Effector memory CD4-positive, alpha-beta T cell (primary cell): ENCODE measurements at regions not wholly inside any gene's neighbourhood (a gene's known extent, or its start where the extent isn't known, plus 50 kb on each side); places are given as distances from the start of the nearest gene placed in this dataset.

Source experiments
- DNase-seq, 3 donors: peaks; one replicate each; pipeline ENCODE4 v3.0.0-alpha.2; 2020
- H3K27ac ChIP-seq: 2 replicates; pipeline ENCODE4 v1.7.0; 2013; ENCODE audit warnings: mild to moderate bottlenecking, low read length, moderate library complexity; ENCODE audit not compliant: insufficient read depth, poor library complexity, severe bottlenecking
- H3K27me3 ChIP-seq: replicated peaks from 2 replicates; pipeline ENCODE4 v1.7.0; 2013; ENCODE audit warnings: mild to moderate bottlenecking, low read length; ENCODE audit not compliant: insufficient read depth, control insufficient read depth, poor library complexity, severe bottlenecking
- H3K36me3 ChIP-seq: 2 replicates; pipeline ENCODE4 v1.7.0; 2013; ENCODE audit warnings: mild to moderate bottlenecking, low read length, moderate library complexity; ENCODE audit not compliant: control insufficient read depth, insufficient read depth
- H3K4me1 ChIP-seq: 2 replicates; pipeline ENCODE4 v1.7.0; 2013; ENCODE audit warnings: low read length, mild to moderate bottlenecking; ENCODE audit not compliant: control insufficient read depth, insufficient read depth, poor library complexity, severe bottlenecking
- H3K4me3 ChIP-seq: 2 replicates; pipeline ENCODE4 v1.7.0; 2013; ENCODE audit warnings: low read length, low read depth, mild to moderate bottlenecking; ENCODE audit not compliant: insufficient read depth, poor library complexity, severe bottlenecking
- H3K9me3 ChIP-seq: 2 replicates; pipeline ENCODE4 v1.7.0; 2013; ENCODE audit warnings: mild to moderate bottlenecking, low read length, moderate library complexity; ENCODE audit not compliant: control insufficient read depth

GRCh38 chr12:107440606-107441005 lies 245.0 kb upstream of the PWP1 start:
- Histone ChIP-seq H3K4me1 (no peaks in the 10 kb centered on the region), H3K4me3 (no peak overlapping the region), H3K27ac (no peak overlapping the region), H3K9me3 (no peaks in the 10 kb centered on the region), H3K27me3 (no peaks in the 10 kb centered on the region), H3K36me3 (no peaks in the 10 kb centered on the region)
- no peak for DNase-seq

- no peaks in the 10 kb centered on the region for H3K9me3 ChIP-seq
- H3K36me3 ChIP-seq = no peaks in the 10 kb centered on the region
- H3K27me3 ChIP-seq = no peaks in the 10 kb centered on the region
- H3K4me1 ChIP-seq = no peaks in the 10 kb centered on the region
- no peak overlapping the region for H3K27ac ChIP-seq
- no peak for DNase-seq
- no peak overlapping the region for H3K4me3 ChIP-seq
Measured at GRCh38 chr12:107441665-107442300, 243.8 kb upstream of the PWP1 start.

DNA sequence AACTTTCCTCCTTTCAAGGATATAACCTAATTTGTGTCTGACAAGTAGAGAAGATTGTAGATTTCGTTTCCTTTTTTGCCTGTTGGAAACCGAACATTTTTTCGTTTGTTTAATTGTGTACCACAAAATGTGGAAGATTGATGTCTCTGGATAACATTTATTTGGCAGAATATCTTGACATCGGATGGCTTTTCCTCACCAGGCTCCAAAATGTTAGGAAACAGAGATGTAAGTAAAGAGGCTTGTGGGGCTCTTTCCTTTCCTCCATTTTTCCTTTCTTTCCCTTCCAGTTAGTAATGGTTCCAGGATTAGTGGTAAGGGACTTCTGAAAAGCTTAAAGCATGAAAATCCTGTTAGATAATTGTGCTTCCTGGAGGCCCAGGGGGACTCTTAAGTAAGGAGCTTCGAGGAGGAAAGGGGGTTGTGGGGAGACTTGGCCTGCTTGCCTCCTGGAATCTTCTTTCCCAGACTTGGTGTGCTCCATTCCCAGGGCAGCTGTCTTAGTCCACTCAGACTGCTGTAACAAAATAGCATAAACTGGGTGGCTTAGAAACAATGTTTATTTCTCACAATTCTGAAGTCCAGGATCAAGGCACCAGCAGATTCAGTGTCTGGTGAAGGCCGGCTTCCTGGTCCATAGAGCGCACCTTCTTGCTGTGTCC lies 243.1 kb upstream of the PWP1 start:
- no peak for DNase-seq
- Histone ChIP-seq H3K36me3 (no peaks in the 10 kb centered on the region), H3K9me3 (no peaks in the 10 kb centered on the region), H3K4me3 (no peak overlapping the region), H3K27ac (no peak overlapping the region), H3K4me1 (no peaks in the 10 kb centered on the region), H3K27me3 (no peaks in the 10 kb centered on the region)

- Histone ChIP-seq H3K4me3 (no peak overlapping the region), H3K27me3 (no peaks in the 10 kb centered on the region), H3K36me3 (no peaks in the 10 kb centered on the region), H3K4me1 (no peaks in the 10 kb centered on the region), H3K27ac (no peak overlapping the region), H3K9me3 (no peaks in the 10 kb centered on the region)
- DNase-seq = no peak
Measured at GRCh38 chr12:107443320-107444090, 242.1 kb upstream of the PWP1 start.

- no peak for DNase-seq
- Histone ChIP-seq H3K27ac (no peak overlapping the region), H3K4me3 (no peak overlapping the region), H3K36me3 (no peaks in the 10 kb centered on the region), H3K4me1 (no peaks in the 10 kb centered on the region), H3K27me3 (no peaks in the 10 kb centered on the region), H3K9me3 (no peaks in the 10 kb centered on the region)
Measured at GRCh38 chr12:107444771-107445170, 240.8 kb upstream of the PWP1 start.

DNA sequence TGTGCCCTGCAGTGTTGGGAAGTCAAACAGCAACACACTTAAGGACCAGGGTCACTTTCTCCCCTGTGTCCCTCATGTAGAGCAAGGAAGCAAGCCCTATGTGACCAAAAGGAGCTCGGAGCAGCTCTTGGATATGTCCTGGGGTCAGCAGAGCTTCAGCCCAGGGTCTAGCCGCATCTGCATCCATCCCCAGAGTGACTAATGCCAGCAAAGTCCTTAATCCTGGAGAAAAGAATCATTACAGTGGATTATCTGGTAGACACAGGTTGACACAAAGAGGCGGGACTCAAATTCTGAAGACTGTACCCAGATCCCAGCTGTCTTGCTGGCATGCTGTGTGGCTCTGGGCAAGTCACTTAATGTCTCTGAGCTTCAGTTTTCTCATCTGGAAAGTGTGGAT lies 239.1 kb upstream of the PWP1 start:
- Histone ChIP-seq H3K36me3 (no peaks in the 10 kb centered on the region), H3K4me1 (no peaks in the 10 kb centered on the region), H3K9me3 (no peaks in the 10 kb centered on the region), H3K4me3 (no peak overlapping the region), H3K27ac (no peak overlapping the region), H3K27me3 (no peaks in the 10 kb centered on the region)
- no peak for DNase-seq

DNA sequence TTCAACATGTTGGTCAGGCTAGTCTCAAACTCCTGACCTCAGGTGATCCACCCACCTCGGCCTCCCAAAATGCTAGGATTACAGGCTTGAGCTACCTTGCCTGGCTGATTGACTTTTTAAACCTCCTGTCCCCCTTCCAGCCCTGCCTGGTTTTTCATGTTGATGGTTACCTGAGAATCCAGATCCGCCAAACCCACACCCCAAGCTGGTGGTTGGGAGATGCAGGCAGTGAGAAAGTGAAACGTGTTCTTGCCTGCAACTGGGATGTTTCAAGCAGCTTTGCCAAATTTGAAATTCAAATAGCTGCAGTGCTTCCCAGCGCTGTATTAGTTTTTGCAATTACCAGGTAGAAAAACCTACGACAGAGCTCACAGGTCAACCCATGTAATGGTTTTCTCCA lies 238.3 kb upstream of the PWP1 start:
- H3K27ac ChIP-seq = no peak overlapping the region
- no peak for DNase-seq
- H3K36me3 ChIP-seq = no peaks in the 10 kb centered on the region
- H3K9me3 ChIP-seq = no peaks in the 10 kb centered on the region
- no peak overlapping the region for H3K4me3 ChIP-seq
- no peaks in the 10 kb centered on the region for H3K4me1 ChIP-seq
- no peaks in the 10 kb centered on the region for H3K27me3 ChIP-seq

DNA sequence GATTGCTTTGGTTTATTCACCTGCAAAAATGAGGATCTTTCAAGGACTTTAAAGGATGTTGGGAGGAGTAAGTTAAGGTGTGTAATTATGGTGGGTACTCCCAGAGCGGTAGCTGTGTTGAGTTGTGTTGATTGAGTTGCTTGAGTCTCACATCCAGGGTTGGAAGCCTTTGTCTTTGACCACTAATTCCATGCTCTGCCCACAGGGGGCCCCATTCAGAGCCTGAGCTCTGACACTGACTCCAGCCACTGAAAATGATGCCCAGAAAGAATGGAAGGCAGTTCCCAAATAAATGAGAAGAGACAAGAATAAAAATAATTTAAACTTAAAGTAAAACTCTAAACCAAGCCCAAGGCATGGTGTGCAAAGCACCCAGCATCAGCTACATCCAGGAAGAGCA lies 237.4 kb upstream of the PWP1 start:
- Histone ChIP-seq H3K4me1 (no peaks in the 10 kb centered on the region), H3K27me3 (no peaks in the 10 kb centered on the region), H3K9me3 (no peaks in the 10 kb centered on the region), H3K36me3 (no peaks in the 10 kb centered on the region), H3K4me3 (no peak overlapping the region), H3K27ac (no peak overlapping the region)
- no peak for DNase-seq

GRCh38 chr12:107449891-107450290 lies 235.7 kb upstream of the PWP1 start:
- Histone ChIP-seq H3K27ac (no peak overlapping the region), H3K36me3 (no peaks in the 10 kb centered on the region), H3K4me3 (no peak overlapping the region), H3K27me3 (no peaks in the 10 kb centered on the region), H3K9me3 (no peaks in the 10 kb centered on the region), H3K4me1 (no peaks in the 10 kb centered on the region)
- DNase-seq = no peak

DNA sequence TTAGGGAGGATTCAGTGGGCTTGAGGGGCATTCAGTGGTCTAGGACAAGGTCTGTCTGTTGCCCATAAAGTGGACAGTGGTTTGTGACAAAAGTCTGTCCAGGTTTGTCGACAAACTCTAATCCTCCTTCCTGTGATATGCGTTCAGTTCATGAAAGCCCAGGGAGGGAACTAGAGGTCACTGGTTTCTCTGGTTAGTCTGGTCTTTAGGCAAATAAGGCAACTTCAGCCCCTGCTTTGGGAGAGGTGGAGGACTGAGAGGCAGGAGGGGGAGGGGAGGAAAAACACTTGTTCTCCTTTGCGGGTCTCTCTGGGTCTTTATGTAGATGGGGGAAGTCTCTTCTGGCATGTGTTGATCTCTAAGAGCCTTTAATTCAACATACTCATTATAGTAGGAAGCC lies 235.1 kb upstream of the PWP1 start:
- DNase-seq = no peak
- no peaks in the 10 kb centered on the region for H3K27me3 ChIP-seq
- H3K36me3 ChIP-seq = no peaks in the 10 kb centered on the region
- H3K9me3 ChIP-seq = no peaks in the 10 kb centered on the region
- no peak overlapping the region for H3K27ac ChIP-seq
- H3K4me3 ChIP-seq = no peak overlapping the region
- H3K4me1 ChIP-seq = no peaks in the 10 kb centered on the region
